ENCODE measurements at regions not wholly inside any gene's neighbourhood (a gene's known extent, or its start where the extent isn't known, plus 50 kb on each side); places are given as distances from the start of the nearest gene placed in this dataset.

DNA sequence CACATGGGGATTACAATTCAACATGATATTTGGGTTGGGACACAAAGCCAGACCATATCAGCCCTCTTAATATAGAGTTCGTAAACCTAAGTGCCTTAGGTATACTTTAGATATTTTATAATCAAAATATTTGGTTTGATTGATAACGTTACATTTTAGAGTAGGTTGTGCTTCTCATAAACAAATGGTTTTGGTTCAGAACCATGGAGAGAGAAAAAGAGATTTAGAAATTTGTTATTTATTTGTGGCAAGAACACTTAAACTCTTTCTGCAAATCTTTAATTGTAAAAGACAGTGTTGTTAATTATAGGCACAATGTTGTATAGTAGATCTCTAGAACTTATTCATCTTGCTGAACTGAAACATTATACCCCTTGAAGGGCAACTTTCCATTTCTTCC, 298.8 kb downstream of the TENT4A start:
- DNase-seq = no peak

DNA sequence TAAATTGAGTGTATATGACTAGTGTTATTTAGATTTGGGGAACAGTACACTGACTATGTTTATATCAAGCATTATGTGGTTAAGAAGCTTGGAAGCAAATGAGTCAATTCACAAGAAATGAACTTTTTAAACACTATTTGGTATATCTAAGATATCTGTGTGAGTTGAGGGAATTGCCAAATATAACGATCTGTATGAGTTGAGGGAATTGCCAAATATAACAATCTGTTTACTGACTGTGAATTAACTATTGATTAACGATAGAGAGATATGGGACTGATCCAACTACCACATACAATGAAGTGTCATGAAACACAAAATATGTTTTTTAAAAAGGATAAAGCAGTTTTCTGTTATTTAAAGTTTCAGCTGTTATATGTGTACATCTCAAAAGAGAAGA, 301.4 kb downstream of the TENT4A start:
- DNase-seq = no peak

DNA sequence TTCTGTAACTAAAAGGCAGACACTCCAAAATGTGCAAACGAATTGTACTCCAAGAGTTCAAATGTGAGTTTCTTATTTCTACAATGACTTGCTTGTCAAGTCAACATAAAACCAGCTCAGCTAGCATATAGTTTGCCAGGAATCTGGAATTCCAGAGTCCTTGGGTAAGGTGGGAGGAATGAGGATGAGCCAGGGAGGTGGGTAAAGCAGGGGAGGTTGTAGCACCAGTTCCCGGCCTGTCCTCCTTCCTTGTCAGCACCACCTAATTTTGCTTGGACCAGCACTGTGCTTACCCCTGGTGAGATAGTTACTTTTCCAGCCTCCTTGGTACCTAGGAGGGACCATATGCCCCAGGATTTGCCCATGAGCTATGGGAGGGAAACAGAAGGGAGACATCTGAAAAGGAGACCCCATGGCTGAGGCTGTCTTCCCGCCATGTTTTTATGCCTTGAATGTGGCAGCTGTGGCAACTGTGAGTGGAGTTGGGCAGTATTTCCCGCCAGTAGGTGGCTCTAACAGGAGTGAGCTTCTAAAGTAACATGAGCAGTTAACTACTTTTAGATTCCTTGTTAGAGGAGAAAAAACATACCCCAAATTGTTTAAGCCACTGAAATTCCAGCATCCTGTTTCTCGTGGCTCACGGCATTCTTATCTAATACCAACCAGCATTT, 302.5 kb downstream of the TENT4A start:
- no peak for DNase-seq

DNA sequence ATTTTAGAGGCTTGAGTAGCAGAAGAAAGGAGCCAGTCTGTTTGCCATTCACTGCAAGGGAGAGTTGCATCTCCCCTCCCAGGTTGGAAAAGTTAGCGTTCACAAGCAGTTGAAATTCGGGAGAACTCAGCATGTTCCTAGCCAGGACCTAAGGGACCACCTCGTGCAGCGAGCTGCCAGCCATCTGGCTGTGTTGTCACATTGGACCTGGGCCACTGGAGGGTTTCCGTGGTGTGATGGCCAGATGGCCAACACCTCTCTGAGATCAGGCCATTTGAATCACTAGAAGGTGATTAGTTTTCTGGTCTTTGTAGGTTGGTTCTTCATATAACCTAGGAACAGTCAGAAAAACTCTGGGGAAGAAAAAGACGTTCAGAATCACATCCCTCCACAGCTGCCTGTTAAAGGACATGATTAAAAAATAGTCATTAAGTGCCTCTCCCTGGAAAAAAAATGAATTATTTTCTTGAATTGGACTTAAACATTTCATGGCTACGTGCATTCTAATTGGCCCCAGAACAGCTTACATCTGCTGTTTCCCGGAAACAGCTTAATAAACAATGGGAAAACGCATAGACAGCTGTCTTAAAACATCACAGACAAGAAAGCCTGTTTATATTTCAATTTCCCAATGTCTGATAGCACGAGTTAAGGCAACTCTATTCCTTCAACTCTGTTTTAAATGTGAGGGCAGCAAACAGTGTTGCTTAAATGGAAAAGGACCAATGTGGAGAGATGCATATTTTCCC, 303.9 kb downstream of the TENT4A start:
- DNase-seq = no peak

DNA sequence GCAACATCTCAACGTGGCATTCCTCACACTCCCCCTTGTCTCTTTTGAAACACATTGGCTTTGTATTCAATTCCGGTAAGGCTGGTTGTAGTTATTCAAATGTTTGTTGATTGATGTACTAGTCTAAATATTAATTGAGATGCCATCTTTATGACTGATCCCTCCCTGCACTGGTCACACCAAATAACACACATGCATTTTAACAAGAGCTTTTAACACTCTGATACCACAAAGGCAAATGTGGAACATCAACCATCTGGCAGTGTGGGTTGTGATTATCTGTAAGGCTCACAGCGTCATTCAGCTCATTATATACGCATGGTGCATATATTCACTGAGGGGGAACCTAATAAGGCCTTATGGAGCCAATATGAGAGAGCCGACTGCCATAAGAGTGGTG, 305.0 kb downstream of the TENT4A start:
- DNase-seq = no peak

DNA sequence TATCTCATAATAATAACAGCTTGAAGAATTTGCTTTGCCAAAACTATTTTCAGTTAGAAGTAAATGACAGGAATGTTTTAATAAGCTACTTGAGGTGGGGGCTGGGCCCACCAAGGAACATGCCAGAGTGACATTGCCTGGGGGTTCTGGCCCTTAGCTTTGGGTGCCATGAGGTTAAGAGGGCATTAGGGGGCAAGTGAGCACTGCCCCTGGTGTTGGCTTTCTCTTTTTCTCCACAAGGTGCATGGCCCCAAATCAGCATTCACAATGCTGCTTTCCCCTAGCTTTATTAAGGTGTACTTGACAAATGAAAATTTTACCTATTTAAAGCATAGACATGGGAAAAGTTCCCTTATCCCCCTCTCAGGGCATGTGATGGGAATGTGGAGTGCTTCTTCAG, 305.4 kb downstream of the TENT4A start:
- no peak for DNase-seq

DNA sequence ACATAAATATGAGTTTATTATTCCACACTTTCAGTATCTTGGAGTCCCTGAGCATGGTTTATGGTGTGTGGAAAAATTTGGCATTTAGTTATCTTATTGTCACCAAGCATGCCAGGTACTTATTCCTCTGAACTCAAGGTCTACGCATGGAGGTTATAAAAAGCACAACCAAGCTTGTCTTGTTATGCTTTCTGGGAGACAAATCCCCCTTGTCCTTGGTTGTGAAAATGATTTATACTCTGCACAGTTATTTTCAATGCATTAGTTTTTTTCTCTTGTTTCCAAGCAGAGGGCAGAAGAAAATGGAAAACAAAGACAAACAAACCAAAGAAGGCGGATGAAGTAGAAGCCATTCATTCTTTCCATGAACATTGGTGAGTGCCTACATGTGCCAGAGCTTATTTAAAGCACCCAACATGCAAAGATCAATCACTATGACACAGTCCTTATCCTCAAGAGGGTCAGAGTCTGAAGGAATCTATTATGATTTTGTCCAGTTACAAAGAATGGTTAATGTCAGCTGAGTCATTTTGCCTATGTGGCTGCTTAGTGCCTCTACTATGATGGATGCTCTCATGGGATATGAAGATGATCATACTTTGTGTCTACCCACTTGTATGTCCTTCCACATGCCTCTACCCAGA, 323.1 kb downstream of the TENT4A start:
- DNase-seq = no peak

DNA sequence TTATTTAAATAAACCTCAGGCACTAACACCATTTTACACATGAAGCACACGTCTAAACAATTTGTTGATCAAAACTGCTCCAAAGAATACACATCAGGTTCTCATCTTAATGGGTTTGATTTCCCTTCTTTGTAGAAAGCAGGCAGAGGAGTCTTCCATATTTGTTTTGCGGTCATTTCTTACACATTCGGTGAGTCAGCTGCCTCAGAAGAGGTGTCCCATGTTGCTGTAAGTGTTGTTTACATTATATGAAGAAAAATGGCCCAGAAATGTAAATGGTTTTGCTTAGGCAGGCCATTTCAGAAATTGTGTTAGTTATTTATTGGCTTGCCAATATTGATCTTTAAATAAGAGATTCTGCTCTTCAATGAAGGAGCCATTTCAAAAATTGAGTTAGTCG, 325.8 kb downstream of the TENT4A start:
- DNase-seq = no peak

DNA sequence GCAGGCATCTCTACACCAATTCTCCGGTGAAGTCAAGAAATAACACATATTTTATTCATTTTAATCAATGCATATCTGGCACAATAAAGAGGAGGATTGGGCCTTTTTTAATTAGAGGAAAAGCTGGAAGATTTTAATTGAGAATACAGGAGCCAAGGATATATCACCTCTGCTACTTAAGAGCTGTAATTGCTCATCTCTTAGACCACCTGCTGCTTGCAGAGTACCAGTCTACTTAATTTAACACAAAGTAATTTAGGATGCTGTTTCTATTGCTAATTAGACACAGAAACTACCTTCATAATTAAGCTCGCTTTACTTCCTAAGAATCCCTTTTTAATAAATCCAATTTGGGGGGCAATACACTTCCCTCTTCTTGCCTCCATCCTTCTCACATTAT, 326.9 kb downstream of the TENT4A start:
- no peak for DNase-seq

DNA sequence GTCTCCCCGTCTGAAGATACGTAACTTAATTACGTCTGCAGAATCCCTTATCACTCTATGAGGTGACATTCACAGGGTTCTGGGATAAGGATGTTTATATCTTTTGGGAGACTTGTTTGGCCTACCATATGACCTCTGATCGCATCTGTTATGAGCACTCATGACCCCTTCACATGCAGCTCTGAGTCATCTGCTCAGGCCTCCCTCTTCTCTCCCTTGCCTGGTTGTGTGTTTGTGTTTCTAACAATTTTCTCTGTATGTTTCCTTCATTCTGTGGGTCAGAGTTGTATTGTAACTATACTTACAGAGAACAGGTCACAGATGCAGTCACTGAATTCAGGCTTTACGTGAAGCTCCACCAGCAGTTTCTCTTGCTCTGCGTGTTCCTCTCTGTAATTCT, 330.6 kb downstream of the TENT4A start:
- no peak for DNase-seq

DNA sequence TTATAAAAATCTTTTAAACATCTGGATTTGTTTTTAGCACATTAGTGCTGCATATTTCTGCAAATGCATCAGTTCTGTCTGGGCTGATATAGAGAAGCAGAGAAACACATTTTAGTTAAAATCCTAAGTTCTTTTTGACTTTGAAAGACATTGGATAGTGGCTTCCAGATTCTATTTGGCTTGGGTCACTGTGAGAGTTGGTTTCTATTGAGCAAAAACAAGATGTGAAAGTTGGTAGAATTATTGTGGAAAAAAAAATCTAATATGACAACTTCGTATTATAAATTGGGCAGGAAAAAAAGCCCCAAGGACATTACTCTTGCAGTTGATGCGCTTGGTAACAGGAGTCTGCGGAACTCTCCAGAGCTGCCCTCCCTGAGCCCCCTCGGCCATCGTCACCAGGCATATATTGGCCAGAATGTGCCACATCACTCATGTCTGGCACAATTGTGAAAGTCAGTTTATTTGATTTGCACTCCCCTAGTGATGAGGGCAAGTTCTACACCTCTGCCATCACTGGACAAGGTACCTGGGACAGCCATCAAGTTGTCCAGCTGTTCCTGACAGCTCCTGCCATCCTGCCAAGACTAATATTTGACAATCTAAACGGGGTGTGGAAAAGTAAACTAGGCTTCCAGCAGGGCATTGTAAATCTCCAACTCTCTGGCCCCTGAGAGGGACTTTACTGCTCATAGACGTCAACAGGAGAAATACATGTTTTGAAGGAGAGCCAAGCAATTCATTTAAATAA, 334.5 kb downstream of the TENT4A start:
- no peak for DNase-seq

DNA sequence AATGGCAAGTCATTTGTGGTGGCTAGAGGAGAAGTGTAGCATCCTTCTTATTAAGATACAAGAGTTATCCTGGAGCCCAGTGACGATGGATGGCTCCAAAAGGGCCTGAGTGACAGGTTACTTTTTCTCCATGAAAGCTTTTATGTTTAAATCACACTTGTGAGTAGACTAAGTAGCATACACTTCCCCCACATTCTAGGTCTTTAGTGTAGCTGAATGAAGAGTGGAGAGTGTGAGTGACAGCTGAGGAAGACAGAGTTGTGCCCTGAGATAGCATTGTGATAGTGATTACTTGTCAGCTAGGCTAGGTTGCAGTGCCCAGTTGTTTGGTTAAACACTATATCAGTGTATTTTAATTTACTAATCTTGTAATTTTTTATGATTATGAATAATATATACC, 337.8 kb downstream of the TENT4A start:
- no peak for DNase-seq

DNA sequence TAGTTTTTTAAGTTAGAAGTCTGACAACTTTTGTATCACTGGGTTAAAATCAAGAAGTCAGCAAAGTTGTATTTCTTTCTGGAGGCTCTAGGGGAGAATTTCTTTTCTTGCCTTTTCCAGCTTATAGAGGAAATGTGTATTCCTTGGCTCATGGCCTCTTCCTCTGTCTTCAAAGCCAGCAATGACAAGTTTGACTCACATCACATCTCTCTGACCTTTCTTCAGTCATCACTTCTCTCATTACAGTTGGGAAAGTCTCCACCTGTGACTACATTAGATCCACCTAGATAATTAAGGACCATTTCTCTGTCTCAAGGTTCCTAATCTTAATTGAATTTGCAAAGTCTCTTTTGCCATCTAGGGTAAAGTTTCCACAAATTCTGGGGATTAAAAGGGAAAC, 339.9 kb downstream of the TENT4A start:
- no peak for DNase-seq

DNA sequence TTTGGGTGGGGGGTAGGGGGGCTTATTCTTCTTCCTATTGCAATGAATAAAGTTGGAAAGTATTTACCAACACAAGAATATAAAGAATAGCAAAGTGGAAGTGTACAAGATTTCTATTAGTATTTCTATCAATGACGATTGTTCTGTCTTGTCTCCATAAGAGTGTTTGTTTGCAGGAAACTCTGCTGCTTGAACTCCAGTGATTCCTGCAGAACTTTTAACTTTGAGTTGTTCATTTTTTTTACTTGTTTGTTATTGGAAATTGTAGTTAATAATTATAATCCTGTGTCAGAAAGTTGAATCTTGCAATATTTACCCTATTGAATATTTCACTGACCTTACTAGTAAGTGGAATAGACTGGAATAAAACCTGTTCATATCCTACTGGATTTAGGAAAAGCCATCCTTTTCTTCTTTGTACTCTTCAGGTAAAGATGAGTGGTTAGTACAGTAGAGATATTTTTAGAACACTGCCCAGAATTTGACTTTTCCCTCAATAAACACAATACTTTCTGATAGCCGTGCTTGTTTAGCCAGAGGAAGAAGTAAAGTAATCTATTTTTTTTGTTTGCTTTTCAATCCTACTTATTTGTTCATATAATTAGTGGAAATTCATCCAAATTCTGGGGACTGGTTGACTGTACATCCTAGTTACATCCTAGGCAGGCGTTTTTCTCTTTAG, 340.4 kb downstream of the TENT4A start:
- DNase-seq = no peak

DNA sequence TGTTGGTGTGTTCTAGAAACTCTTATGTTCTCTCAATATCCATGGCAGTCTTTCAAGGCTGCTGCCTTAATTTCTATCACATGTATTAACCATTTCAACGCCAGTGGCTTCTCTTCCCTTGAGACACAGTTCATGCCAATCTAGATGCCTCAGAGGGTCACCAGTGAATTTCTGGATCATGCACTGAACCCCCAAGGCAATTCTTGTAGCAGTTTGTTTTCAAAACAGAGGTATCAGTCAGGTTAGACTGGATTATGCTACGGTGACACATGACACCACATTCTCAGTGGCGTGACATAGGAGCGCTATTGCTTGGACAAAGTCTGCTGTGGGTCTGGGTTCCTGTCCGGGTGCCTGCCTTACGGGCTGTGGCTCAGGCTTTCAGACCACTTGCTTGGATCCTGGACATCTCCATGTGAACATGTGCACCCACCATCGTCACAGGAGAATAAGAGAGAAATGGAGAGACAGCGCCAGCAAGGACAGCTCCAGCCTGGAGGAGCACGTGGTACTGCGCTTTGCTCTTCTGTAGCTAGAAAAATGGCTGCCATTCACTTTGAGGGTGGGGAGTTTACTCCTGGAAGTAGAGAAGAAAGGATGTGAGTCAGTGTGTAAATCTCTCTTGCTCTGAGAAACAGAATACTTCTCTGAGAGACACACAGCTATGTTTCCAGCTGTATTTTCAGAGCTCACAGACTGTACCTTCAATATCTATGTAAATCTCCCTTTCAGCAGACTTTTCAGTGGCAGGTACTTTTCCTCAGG, 329.3 kb upstream of the ADCY2 start:
- DNase-seq = no peak

DNA sequence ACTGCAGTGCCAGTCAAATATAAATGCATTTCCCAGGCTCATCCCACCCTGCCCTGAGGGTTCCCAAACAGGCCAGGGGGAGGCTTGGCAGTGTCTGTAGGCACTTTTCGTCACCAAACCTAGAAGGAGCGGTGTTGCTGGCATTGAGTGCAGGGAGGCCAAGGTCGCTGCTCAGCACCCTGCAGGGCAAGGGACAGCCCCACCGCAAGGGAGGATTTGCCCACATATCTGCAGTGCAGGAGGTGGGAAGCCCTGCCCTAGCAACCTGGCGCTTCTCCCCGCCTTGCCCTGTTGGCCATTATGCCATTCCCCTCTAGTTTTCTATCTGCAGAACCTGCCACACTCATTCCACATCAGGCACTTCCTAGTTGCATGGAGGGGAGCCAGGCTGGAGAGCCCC, 327.8 kb upstream of the ADCY2 start:
- DNase-seq = no peak

DNA sequence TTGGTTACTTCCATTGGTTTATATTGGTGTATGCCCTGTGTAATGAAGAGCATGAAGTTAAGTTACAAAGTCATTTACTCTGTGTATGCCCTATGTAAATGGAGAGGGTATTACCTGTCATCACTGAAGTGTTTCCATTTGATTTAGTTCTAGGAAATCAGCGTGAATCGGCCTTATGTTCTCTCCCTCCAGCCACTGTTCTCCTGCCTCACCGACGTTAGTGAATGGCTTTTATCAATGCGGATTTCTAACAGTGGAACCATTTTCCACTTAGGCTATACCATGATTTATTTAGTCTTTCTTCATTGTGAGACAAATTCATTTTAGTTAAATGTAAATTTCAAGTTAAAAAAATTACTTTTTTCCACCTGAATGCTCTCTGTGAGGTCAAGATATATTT, 327.0 kb upstream of the ADCY2 start:
- DNase-seq = no peak

DNA sequence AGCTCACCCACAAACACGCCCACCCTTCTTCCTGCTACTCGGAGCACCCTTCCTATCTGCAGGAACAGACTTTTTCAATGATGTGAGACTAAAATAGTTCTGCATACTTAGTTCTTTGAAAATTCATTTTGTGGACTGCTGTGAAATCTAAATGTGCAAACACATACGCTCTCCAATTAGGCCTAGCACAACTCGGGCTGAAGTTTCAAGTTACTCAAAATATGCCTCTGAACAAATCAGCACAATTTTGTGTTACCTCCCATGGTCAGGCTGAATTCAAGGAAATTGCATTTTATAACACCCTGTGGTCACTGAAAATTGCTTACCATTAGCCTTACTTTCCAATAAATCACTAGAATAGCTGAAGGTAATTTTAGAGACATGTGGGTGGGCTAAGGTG, 323.8 kb upstream of the ADCY2 start:
- no peak for DNase-seq

DNA sequence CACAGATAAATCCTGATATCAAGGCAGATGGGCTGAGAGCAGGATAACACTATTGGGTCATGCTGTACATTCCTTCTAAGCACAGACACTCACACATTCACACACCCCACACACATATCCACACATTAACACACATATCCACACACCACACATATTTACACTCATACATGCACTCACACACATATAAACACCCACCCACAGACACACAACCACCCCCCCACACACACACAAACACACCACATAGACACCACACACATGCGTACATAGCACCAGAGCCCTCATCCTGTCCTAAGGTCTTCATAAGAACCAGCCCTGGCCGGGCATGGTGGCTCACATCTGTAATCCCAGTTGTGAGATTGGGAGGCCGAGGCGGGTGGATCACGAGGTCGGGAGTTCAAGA, 322.3 kb upstream of the ADCY2 start:
- DNase-seq = no peak

DNA sequence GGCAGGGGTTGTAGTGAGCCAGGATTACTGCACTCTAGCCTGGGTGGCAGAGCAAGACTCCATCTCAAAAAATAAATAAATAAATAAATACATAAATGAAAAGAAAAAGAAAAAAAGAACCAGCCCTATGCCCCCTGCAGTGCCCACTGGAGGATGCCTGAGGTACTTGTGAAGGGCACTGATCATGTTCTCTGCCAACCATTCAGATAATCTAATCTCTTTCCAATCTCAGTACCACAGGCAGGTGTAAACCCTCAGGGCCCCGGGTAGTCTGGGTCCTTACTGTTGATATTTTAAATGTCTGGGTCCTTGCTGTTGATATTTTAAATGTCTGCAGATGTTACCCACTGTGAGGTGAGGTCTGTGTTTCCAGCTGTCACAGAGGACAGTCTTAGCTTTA, 321.8 kb upstream of the ADCY2 start:
- no peak for DNase-seq

DNA sequence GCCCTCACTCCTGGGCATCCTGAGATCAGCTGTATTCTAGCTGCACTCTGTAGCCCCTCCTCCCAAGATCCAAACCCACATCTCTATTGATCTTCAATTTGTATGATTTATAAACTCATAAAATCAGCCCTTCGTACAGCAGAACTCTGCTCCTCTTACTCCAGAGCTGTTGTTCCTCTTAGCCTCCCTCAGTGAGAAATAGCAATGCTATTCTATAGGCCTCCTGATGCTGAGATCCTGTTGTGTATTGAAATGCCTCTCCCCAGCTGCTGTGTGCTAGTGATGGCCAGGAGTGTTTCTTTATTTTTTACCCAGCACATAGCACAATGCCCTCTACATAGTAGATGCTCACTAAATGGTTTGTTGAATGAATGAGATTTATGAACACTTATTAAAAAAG, 320.5 kb upstream of the ADCY2 start:
- no peak for DNase-seq

Measured in amygdala (tissue), 56 donors.